ENCODE measurements at regions not wholly inside any gene's neighbourhood (a gene's known extent, or its start where the extent isn't known, plus 50 kb on each side); places are given as distances from the start of the nearest gene placed in this dataset.

GRCh38 chr12:24414480-24414879 lies 465.0 kb upstream of the SOX5 start:
- no peak for DNase-seq (ENCODE audit: low read depth)

GRCh38 chr12:24411948-24412347 lies 462.5 kb upstream of the SOX5 start:
- no peak for DNase-seq (ENCODE audit: low read depth)

GRCh38 chr12:24409868-24410267 lies 460.4 kb upstream of the SOX5 start:
- DNase-seq (ENCODE audit: low read depth): no peak

- DNase-seq (ENCODE audit: low read depth): no peak
Observed at GRCh38 chr12:24408305-24408704, 458.8 kb upstream of the SOX5 start.

- DNase-seq (ENCODE audit: low read depth): no peak
Observed at GRCh38 chr12:24407884-24408283, 458.4 kb upstream of the SOX5 start.

GRCh38 chr12:24404086-24404815 lies 454.8 kb upstream of the SOX5 start:
- peak; percentile 82 for DNase-seq (ENCODE audit: low read depth)

GRCh38 chr12:24400533-24400932 lies 451.1 kb upstream of the SOX5 start:
- no peak for DNase-seq (ENCODE audit: low read depth)

- no peak for DNase-seq (ENCODE audit: low read depth)
Observed at GRCh38 chr12:24398605-24399004, 449.1 kb upstream of the SOX5 start.

- no peak for DNase-seq (ENCODE audit: low read depth)
Observed at GRCh38 chr12:24396224-24396623, 446.8 kb upstream of the SOX5 start.

GRCh38 chr12:24394246-24394645 lies 444.8 kb upstream of the SOX5 start:
- DNase-seq (ENCODE audit: low read depth): no peak

GRCh38 chr12:24393071-24393470 lies 443.6 kb upstream of the SOX5 start:
- DNase-seq (ENCODE audit: low read depth): no peak

- DNase-seq (ENCODE audit: low read depth): no peak
Observed at GRCh38 chr12:24389394-24389793, 439.9 kb upstream of the SOX5 start.

- DNase-seq (ENCODE audit: low read depth): no peak
Observed at GRCh38 chr12:24387381-24387780, 437.9 kb upstream of the SOX5 start.

- no peak for DNase-seq (ENCODE audit: low read depth)
Observed at GRCh38 chr12:24386836-24387235, 437.4 kb upstream of the SOX5 start.

GRCh38 chr12:24381790-24382189 lies 432.3 kb upstream of the SOX5 start:
- no peak for DNase-seq (ENCODE audit: low read depth)

GRCh38 chr12:24379861-24380521 lies 430.5 kb upstream of the SOX5 start:
- peak; percentile 36 for DNase-seq (ENCODE audit: low read depth)

- no peak for DNase-seq (ENCODE audit: low read depth)
Observed at GRCh38 chr12:24379433-24379832, 430.0 kb upstream of the SOX5 start.

- peak; percentile 7 for DNase-seq (ENCODE audit: low read depth)
Observed at GRCh38 chr12:24378548-24379407, 429.3 kb upstream of the SOX5 start.

- no peak for DNase-seq (ENCODE audit: low read depth)
Observed at GRCh38 chr12:24374452-24374851, 425.0 kb upstream of the SOX5 start.

- DNase-seq (ENCODE audit: low read depth): no peak
Observed at GRCh38 chr12:24373004-24373403, 423.5 kb upstream of the SOX5 start.

- no peak for DNase-seq (ENCODE audit: low read depth)
Observed at GRCh38 chr12:24366514-24366913, 417.0 kb upstream of the SOX5 start.

GRCh38 chr12:24364921-24365320 lies 415.5 kb upstream of the SOX5 start:
- no peak for DNase-seq (ENCODE audit: low read depth)
